ENCODE measurements at regions not wholly inside any gene's neighbourhood (a gene's known extent, or its start where the extent isn't known, plus 50 kb on each side); places are given as distances from the start of the nearest gene placed in this dataset.
"Not testable (repeated sequence)": the region's sequence is repeated elsewhere in the genome, so short reads cannot be mapped to it uniquely, and the experiment has no call there.

- not testable (repeated sequence) for TF ChIP-seq BHLHE40 (IDR thresholded peaks at IDR 0.05; ENCODE audit: borderline replicate concordance); ARNT (IDR thresholded peaks at IDR 0.05); SUZ12 (IDR thresholded peaks at IDR 0.05); SP1 (IDR thresholded peaks at IDR 0.05); TARDBP (IDR thresholded peaks at IDR 0.05); NFRKB (IDR thresholded peaks at IDR 0.05); FOXA1 (IDR thresholded peaks at IDR 0.05); LEF1 (IDR thresholded peaks at IDR 0.05; ENCODE audit: borderline replicate concordance); FOXM1 (IDR thresholded peaks at IDR 0.05; ENCODE audit: borderline replicate concordance); HDGF (IDR thresholded peaks at IDR 0.05; ENCODE audit: borderline replicate concordance); ELF4 (IDR thresholded peaks at IDR 0.05); PKNOX1 (IDR thresholded peaks at IDR 0.05); CTBP1 (IDR thresholded peaks at IDR 0.05; ENCODE audit: borderline replicate concordance)
Observed at GRCh38 chr2:242006091-242006634, 136.6 kb downstream of the RTP5 start.

Data from HEK293T (cell line).